B cell (primary cell): ENCODE measurements at regions not wholly inside any gene's neighbourhood (a gene's known extent, or its start where the extent isn't known, plus 50 kb on each side); places are given as distances from the start of the nearest gene placed in this dataset.

Experiments used
- ATAC-seq: fragments of 200-7000 bp; cut with Tn5 transposase; one replicate; pipeline ENCODE4 v1.10.0; 2021; ENCODE audit warnings: low read depth, mild to moderate bottlenecking, moderate number of reproducible peaks, moderate library complexity
- CTCF ChIA-PET: fragments of 350-600 bp; sonication (Branson Sonifier 250); formaldehyde crosslinking; loops from one replicate; lab custom pipeline; 2021; ENCODE audit warnings: antibody characterized with exemption, inconsistent platforms; lab: Charles Lee
- POLR2A ChIA-PET: fragments of 350-600 bp; sonication (Branson Sonifier 250); formaldehyde crosslinking; loops from one replicate; lab custom pipeline; 2021; ENCODE audit warnings: antibody characterized with exemption; lab: Charles Lee
- DNase-seq: peaks from one replicate; pipeline ENCODE4 v3.0.0; 2013
- H2AFZ ChIP-seq: 2 replicates; pipeline ENCODE4 v1.6.1; 2012; ENCODE audit warnings: mild to moderate bottlenecking, low read depth, low read length; ENCODE audit not compliant: insufficient read depth, poor library complexity, severe bottlenecking
- H3K27ac ChIP-seq, 2 donors: 1 replicate in 1 of 2; 2 replicates in 1 of 2; pipeline ENCODE4 v1.5.1; 2012 to 2013; ENCODE audit warnings: low read length in 2 of 2, mild to moderate bottlenecking in 2 of 2, moderate library complexity in 1 of 2
- H3K27me3 ChIP-seq, 4 experiments: fragments of 200-600 bp in 1 of 4; sonication (generic) in 1 of 4; replicated peaks in 1 of 4; 1 replicate in 2 of 4; 2 replicates in 2 of 4; pipeline versions ENCODE4 v1.6.1 to v1.7.0; 2013 to 2016; ENCODE audit warnings: low read length in 3 of 4, mild to moderate bottlenecking in 2 of 4, mixed read lengths in 1 of 4, moderate library complexity in 1 of 4; ENCODE audit not compliant: insufficient read depth in 4 of 4, control insufficient read depth in 3 of 4; ENCODE audit errors: control extremely low read depth in 1 of 4
- H3K36me3 ChIP-seq, 2 experiments: replicated peaks in 1 of 2; 1 replicate in 1 of 2; 2 replicates in 1 of 2; pipeline versions ENCODE4 v1.6.1 to v1.7.1; 2013; ENCODE audit warnings: low read length in 1 of 2; ENCODE audit not compliant: insufficient read depth in 2 of 2, control insufficient read depth in 1 of 2; ENCODE audit errors: control extremely low read depth in 1 of 2, extremely low read depth in 1 of 2
- H3K4me1 ChIP-seq, 2 donors: fragments of 200-600 bp in 1 of 2; sonication (generic) in 1 of 2; 1 replicate in 1 of 2; 2 replicates in 1 of 2; pipeline versions ENCODE4 v1.5.1 to v1.6.1; 2013 to 2017; ENCODE audit warnings: low read length in 2 of 2; ENCODE audit not compliant: control insufficient read depth in 2 of 2, insufficient read depth in 2 of 2
- H3K4me2 ChIP-seq: replicated peaks from 2 replicates; pipeline ENCODE3; 2012; ENCODE audit warnings: mild to moderate bottlenecking, low read depth, low read length; ENCODE audit not compliant: poor library complexity, severe bottlenecking
- H3K4me3 ChIP-seq, 5 experiments: fragments of 200-600 bp in 1 of 5; sonication (generic) in 1 of 5; 1 replicate in 3 of 5; 2 replicates in 2 of 5; pipeline versions ENCODE4 v1.5.1 to v1.7.0; 2011 to 2016; ENCODE audit warnings: low read length in 4 of 5, mild to moderate bottlenecking in 4 of 5, low read depth in 2 of 5, control low read depth in 1 of 5, moderate library complexity in 1 of 5; ENCODE audit not compliant: insufficient read depth in 1 of 5; ENCODE audit errors: control extremely low read depth in 1 of 5, extremely low read depth in 1 of 5
- H3K79me2 ChIP-seq: fragments of 200-600 bp; sonication (generic); one replicate; pipeline ENCODE4 v1.6.0; 2016; ENCODE audit warnings: low read length; ENCODE audit not compliant: control insufficient read depth, insufficient read depth
- H3K9ac ChIP-seq: fragments of 200-600 bp; sonication (generic); 2 replicates; pipeline ENCODE4 v1.6.1; 2017; ENCODE audit warnings: mild to moderate bottlenecking, low read length, moderate library complexity
- H3K9me3 ChIP-seq, 3 donors: one replicate each; pipeline versions ENCODE4 v1.6.1 to v1.7.1; 2013; ENCODE audit warnings: low read length in 2 of 3; ENCODE audit not compliant: control insufficient read depth in 2 of 3, insufficient read depth in 1 of 3; ENCODE audit errors: control extremely low read depth in 1 of 3
- H4K20me1 ChIP-seq: 2 replicates; pipeline ENCODE4 v1.6.0; 2012; ENCODE audit warnings: mild to moderate bottlenecking, low read length; ENCODE audit not compliant: insufficient read depth, control insufficient read depth, poor library complexity, severe bottlenecking
- H3K27ac Mint-ChIP-seq: one replicate; pipeline ENCODE4 v1.8.0; 2021; ENCODE audit warnings: mixed read lengths
- H3K27me3 Mint-ChIP-seq: one replicate; pipeline ENCODE4 v1.8.0; 2021; ENCODE audit warnings: mixed read lengths
- H3K4me1 Mint-ChIP-seq: one replicate; pipeline ENCODE4 v1.8.0; 2021; ENCODE audit warnings: mixed read lengths
- H3K4me3 Mint-ChIP-seq: one replicate; pipeline ENCODE4 v1.8.0; 2021; ENCODE audit warnings: mixed read lengths
- H3K9me3 Mint-ChIP-seq: one replicate; pipeline ENCODE4 v1.8.0; 2022; ENCODE audit warnings: mixed read lengths; ENCODE audit not compliant: insufficient read depth
- CTCF ChIP-seq: fragments of 200-600 bp; IDR thresholded peaks from one replicate; pipeline ENCODE4 v1.8.0; 2022; ENCODE audit warnings: antibody characterized with exemption, mild to moderate bottlenecking
- EZH2 ChIP-seq: IDR thresholded peaks from 2 replicates; pipeline ENCODE4 v1.6.1; 2012; ENCODE audit warnings: borderline replicate concordance, low read depth, mild to moderate bottlenecking, moderate library complexity, low read length; ENCODE audit not compliant: insufficient read depth, poor library complexity, severe bottlenecking
- WGBS: methylation state at CpG from one replicate; pipeline ENCODE4 v1.1.5; 2013; ENCODE audit warnings: missing lambda C conversion rate; ENCODE audit not compliant: insufficient coverage; 5-methylcytosine and 5-hydroxymethylcytosine counted together
- intact Hi-C: fragments of 100-400 bp; cut with micrococcal nuclease; formaldehyde crosslinking; loops from one replicate; pipeline ENCODE4 v1.10.0; 2022

GRCh38 chr14:98949051-98949450 is 322.9 kb downstream of the BCL11B start:
- Histone ChIP-seq H3K79me2 (no peaks in the 10 kb centered on the region), H3K27me3 (no peaks in the 10 kb centered on the region), H3K4me3 (no peak overlapping the region), H4K20me1 (no peaks in the 10 kb centered on the region), H3K4me2 (no peak overlapping the region), H3K27ac (no peak overlapping the region), H3K4me1 (no peaks in the 10 kb centered on the region), H3K9ac (no peak overlapping the region), H2AFZ (no peak overlapping the region), H3K9me3 (peaks cover 0 to 32% (median 0%) of the 10 kb centered on the region in 3 donors), H3K36me3 (no peaks in the 10 kb centered on the region)
- H3K9me3 Mint-ChIP-seq, result peaks cover 7% of the 10 kb centered on the region
- DNase-seq (no peak), ATAC-seq (no peak)
- H3K27ac Mint-ChIP-seq, result no peak overlapping the region
- no peak overlapping the region for H3K4me3 Mint-ChIP-seq
- CTCF ChIA-PET, result no interaction called here
- no peaks in the 10 kb centered on the region for H3K4me1 Mint-ChIP-seq
- WGBS, result 60% methylated on average over 2 of the region's 2 CpGs
- intact Hi-C loops, result no loop called here
- TF ChIP-seq EZH2 (no peak), CTCF (no peak)
- POLR2A ChIA-PET, result no interaction called here
- H3K27me3 Mint-ChIP-seq, result no peaks in the 10 kb centered on the region

- Histone ChIP-seq H2AFZ (no peak overlapping the region), H3K4me3 (no peak overlapping the region), H4K20me1 (no peaks in the 10 kb centered on the region), H3K79me2 (no peaks in the 10 kb centered on the region), H3K27ac (no peak overlapping the region), H3K9me3 (peaks cover 0 to 35% (median 0%) of the 10 kb centered on the region in 3 donors), H3K27me3 (no peaks in the 10 kb centered on the region), H3K4me2 (no peak overlapping the region), H3K36me3 (no peaks in the 10 kb centered on the region), H3K4me1 (no peaks in the 10 kb centered on the region), H3K9ac (no peak overlapping the region)
- Mint-ChIP-seq H3K27me3 (no peaks in the 10 kb centered on the region), H3K4me3 (no peak overlapping the region), H3K27ac (no peak overlapping the region), H3K9me3 (peaks cover 6% of the 10 kb centered on the region), H3K4me1 (no peaks in the 10 kb centered on the region)
- 61% methylated on average over 4 of the region's 9 CpGs for WGBS
- intact Hi-C loops, result no loop called here
- ChIA-PET CTCF (no interaction called here), POLR2A (no interaction called here)
- no peak for DNase-seq
- ATAC-seq, result no peak
- no peak for TF ChIP-seq EZH2
- no peak for TF ChIP-seq CTCF
Observed at GRCh38 chr14:98949481-98950135, 322.4 kb downstream of the BCL11B start.
